Sigmoid colon (tissue), 4 donors: ENCODE measurements at regions not wholly inside any gene's neighbourhood (a gene's known extent, or its start where the extent isn't known, plus 50 kb on each side); places are given as distances from the start of the nearest gene placed in this dataset.

ENCODE experiments used
- EP300 ChIP-seq, 4 donors: sonication (generic); formaldehyde crosslinking; IDR thresholded peaks; one replicate each; pipeline ENCODE4 v1.6.1; 2017; ENCODE audit warnings: antibody characterized with exemption in 4 of 4
- POLR2AphosphoS5 ChIP-seq, 4 donors: sonication (generic); formaldehyde crosslinking; IDR thresholded peaks; one replicate each; pipeline ENCODE4 v1.6.1; 2017; ENCODE audit warnings: antibody characterized with exemption in 4 of 4
- TF ChIP-seq, protein P1 (sequence below), 4 experiments: fragments of 450-650 bp in 3 of 4; fragments of 200-600 bp in 1 of 4; IDR thresholded peaks; one replicate each; pipeline ENCODE4 v1.5.1; 2016 to 2019; ENCODE audit warnings: antibody characterized with exemption in 4 of 4, mild to moderate bottlenecking in 3 of 4, moderate library complexity in 2 of 4

GRCh38 chr3:40872258-40872920 lies 326.9 kb upstream of the CTNNB1 start:
- TF ChIP-seq, protein P1, sequence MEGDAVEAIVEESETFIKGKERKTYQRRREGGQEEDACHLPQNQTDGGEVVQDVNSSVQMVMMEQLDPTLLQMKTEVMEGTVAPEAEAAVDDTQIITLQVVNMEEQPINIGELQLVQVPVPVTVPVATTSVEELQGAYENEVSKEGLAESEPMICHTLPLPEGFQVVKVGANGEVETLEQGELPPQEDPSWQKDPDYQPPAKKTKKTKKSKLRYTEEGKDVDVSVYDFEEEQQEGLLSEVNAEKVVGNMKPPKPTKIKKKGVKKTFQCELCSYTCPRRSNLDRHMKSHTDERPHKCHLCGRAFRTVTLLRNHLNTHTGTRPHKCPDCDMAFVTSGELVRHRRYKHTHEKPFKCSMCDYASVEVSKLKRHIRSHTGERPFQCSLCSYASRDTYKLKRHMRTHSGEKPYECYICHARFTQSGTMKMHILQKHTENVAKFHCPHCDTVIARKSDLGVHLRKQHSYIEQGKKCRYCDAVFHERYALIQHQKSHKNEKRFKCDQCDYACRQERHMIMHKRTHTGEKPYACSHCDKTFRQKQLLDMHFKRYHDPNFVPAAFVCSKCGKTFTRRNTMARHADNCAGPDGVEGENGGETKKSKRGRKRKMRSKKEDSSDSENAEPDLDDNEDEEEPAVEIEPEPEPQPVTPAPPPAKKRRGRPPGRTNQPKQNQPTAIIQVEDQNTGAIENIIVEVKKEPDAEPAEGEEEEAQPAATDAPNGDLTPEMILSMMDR (IDR thresholded peaks at IDR 0.05) = no peak
- TF ChIP-seq POLR2AphosphoS5 (IDR thresholded peaks at IDR 0.05) (no peak), EP300 (IDR thresholded peaks at IDR 0.05) (no peak)
